ENCODE measurements at regions not wholly inside any gene's neighbourhood (a gene's known extent, or its start where the extent isn't known, plus 50 kb on each side); places are given as distances from the start of the nearest gene placed in this dataset.

DNA sequence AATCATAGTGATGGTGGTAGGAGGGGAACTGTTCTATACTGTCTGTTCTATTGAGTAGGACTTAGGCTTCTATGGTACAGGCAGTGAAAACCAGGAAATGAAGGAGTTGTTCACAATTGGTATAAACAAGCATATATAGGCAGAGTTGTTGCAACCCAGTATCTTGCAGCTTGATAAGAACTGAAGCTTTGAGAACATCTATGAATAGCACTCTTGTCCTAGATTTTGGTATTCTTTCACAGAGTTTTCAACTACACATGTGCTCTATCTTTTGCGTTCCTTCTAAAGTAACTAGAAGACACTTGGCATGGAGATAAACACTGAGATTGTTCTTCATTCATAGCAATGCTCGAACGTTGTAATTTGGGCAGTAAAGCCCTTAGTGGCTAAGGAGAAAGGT lies 91.8 kb downstream of the KCNJ2 start:
- no peak for TF ChIP-seq CTCF (IDR thresholded peaks at IDR 0.05)
- TF ChIP-seq POLR2A (IDR thresholded peaks at IDR 0.05): no peak
- TF ChIP-seq POLR2AphosphoS5 (IDR thresholded peaks at IDR 0.05; ENCODE audit: insufficient read depth in 1 of 2, low read depth in 1 of 2): no peak

Data from vagina (tissue), 2 donors.